ENCODE measurements at regions not wholly inside any gene's neighbourhood (a gene's known extent, or its start where the extent isn't known, plus 50 kb on each side); places are given as distances from the start of the nearest gene placed in this dataset.

GRCh38 chr3:182094321-182094720 lies 382.6 kb downstream of the SOX2 start:
- TF ChIP-seq CTCF (IDR thresholded peaks at IDR 0.05), result no peak
- TF ChIP-seq POLR2AphosphoS5 (IDR thresholded peaks at IDR 0.05), result no peak
- no peak for TF ChIP-seq EP300 (IDR thresholded peaks at IDR 0.05)

Data from esophagus muscularis mucosa (tissue), 4 donors.